ENCODE measurements at regions not wholly inside any gene's neighbourhood (a gene's known extent, or its start where the extent isn't known, plus 50 kb on each side); places are given as distances from the start of the nearest gene placed in this dataset.

- DNase-seq: no peak
- intact Hi-C loops (cut with DNase I): no loop called here
- no peaks in the 10 kb centered on the region for H3K9me3 ChIP-seq (replicated peaks in 1 of 3)
- WGBS, 4 donors: 85 to 91% (median 88%) methylated on average over 3 of the region's 3 CpGs
- H3K36me3 ChIP-seq (replicated peaks in 1 of 2): no peaks in the 10 kb centered on the region
- no peak for TF ChIP-seq POLR2A (IDR thresholded peaks at IDR 0.05)
- no peak for TF ChIP-seq CTCF (IDR thresholded peaks at IDR 0.05)
- no peaks in the 10 kb centered on the region for H3K27me3 ChIP-seq
- H3K4me1 ChIP-seq (replicated peaks in 1 of 2): no peaks in the 10 kb centered on the region
- no peak overlapping the region for H3K4me3 ChIP-seq
- no peak overlapping the region for H3K27ac ChIP-seq
These were observed 399.0 kb downstream of the PABPC4L start for GRCh38 chr4:133802359-133803140.

- DNase-seq: no peak
- no peaks in the 10 kb centered on the region for H3K36me3 ChIP-seq (replicated peaks in 1 of 2)
- no peak overlapping the region for H3K27ac ChIP-seq
- TF ChIP-seq CTCF (IDR thresholded peaks at IDR 0.05): no peak
- TF ChIP-seq POLR2A (IDR thresholded peaks at IDR 0.05): no peak
- intact Hi-C loops (cut with DNase I): no loop called here
- H3K9me3 ChIP-seq (replicated peaks in 1 of 3): no peaks in the 10 kb centered on the region
- H3K4me1 ChIP-seq (replicated peaks in 1 of 2): no peaks in the 10 kb centered on the region
- H3K27me3 ChIP-seq: no peaks in the 10 kb centered on the region
- no peak overlapping the region for H3K4me3 ChIP-seq
These were observed 399.7 kb downstream of the PABPC4L start for GRCh38 chr4:133801883-133802282.

GRCh38 chr4:133800966-133801365, 400.6 kb downstream of the PABPC4L start:
- Histone ChIP-seq H3K27me3 (no peaks in the 10 kb centered on the region), H3K9me3 (replicated peaks in 1 of 3) (no peaks in the 10 kb centered on the region), H3K4me3 (no peak overlapping the region), H3K36me3 (replicated peaks in 1 of 2) (no peaks in the 10 kb centered on the region), H3K4me1 (replicated peaks in 1 of 2) (no peaks in the 10 kb centered on the region), H3K27ac (no peak overlapping the region)
- TF ChIP-seq POLR2A (IDR thresholded peaks at IDR 0.05) (no peak), CTCF (IDR thresholded peaks at IDR 0.05) (no peak)
- DNase-seq: no peak
- intact Hi-C loops (cut with DNase I): no loop called here
- 90 to 97% (median 92%) methylated on average over 4 of the region's 4 CpGs for WGBS, 4 donors

GRCh38 chr4:133799717-133800315, 401.8 kb downstream of the PABPC4L start:
- intact Hi-C loops (cut with DNase I): no loop called here
- no peak overlapping the region for H3K4me3 ChIP-seq
- TF ChIP-seq POLR2A (IDR thresholded peaks at IDR 0.05) (no peak), CTCF (IDR thresholded peaks at IDR 0.05) (no peak)
- H3K4me1 ChIP-seq (replicated peaks in 1 of 2): no peaks in the 10 kb centered on the region
- H3K9me3 ChIP-seq (replicated peaks in 1 of 3): no peaks in the 10 kb centered on the region
- 36 to 57% (median 47%) methylated on average over 3 of the region's 3 CpGs for WGBS, 4 donors
- no peak overlapping the region for H3K27ac ChIP-seq
- no peaks in the 10 kb centered on the region for H3K27me3 ChIP-seq
- no peak for DNase-seq
- H3K36me3 ChIP-seq (replicated peaks in 1 of 2): no peaks in the 10 kb centered on the region

All from adrenal gland (tissue), 9 donors.